Neuron (in vitro differentiated cells): ENCODE measurements at regions not wholly inside any gene's neighbourhood (a gene's known extent, or its start where the extent isn't known, plus 50 kb on each side); places are given as distances from the start of the nearest gene placed in this dataset.
A peak's percentile ranks its signal among the peaks of the same experiment; 100 is the strongest.
"Not testable (repeated sequence)": the region's sequence is repeated elsewhere in the genome, so short reads cannot be mapped to it uniquely, and the experiment has no call there.

ENCODE experiments used
- H2AFZ ChIP-seq: one replicate; pipeline ENCODE4 v1.6.1; 2013; ENCODE audit warnings: low read depth, mild to moderate bottlenecking, inconsistent platforms, low read length, moderate library complexity
- H3K27me3 ChIP-seq: one replicate; pipeline ENCODE4 v1.6.1; 2013; ENCODE audit warnings: low read length; ENCODE audit not compliant: insufficient read depth
- H3K36me3 ChIP-seq: one replicate; pipeline ENCODE4 v1.6.1; 2013; ENCODE audit warnings: low read length; ENCODE audit not compliant: insufficient read depth
- H3K4me1 ChIP-seq: one replicate; pipeline ENCODE4 v1.6.1; 2013; ENCODE audit warnings: low read length; ENCODE audit not compliant: insufficient read depth
- H3K4me3 ChIP-seq: 2 replicates; pipeline ENCODE4 v1.5.1; 2013; ENCODE audit warnings: mild to moderate bottlenecking, low read length, moderate library complexity
- H3K9me3 ChIP-seq: one replicate; pipeline ENCODE4 v1.6.1; 2013; ENCODE audit warnings: low read length

DNA sequence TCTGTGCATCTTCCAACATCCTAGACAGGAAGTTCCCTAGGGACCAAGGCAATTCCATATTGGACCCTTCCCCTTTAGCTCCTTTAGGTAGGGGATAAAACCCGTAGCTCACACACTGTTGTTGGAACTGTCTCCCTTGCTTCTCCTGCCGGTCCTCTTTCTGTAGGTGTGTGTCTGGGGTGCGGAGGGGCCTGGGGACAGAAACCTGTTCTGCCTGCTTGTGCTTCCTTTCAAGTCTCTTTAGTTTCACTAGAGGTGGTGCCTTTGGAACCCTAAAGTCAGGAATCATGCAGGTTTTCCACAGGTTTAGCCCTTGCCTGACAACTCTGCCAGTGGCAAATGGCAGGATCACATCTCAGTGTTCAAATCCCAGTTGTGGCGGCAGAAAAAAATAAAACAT, 74.6 kb upstream of the PTGFRN start:
- Histone ChIP-seq H3K9me3 (peaks cover 2% of the 10 kb centered on the region), H3K4me3 (no peak overlapping the region), H3K36me3 (no peaks in the 10 kb centered on the region), H3K27me3 (no peaks in the 10 kb centered on the region), H2AFZ (no peak overlapping the region), H3K4me1 (peaks cover 24% of the 10 kb centered on the region)

DNA sequence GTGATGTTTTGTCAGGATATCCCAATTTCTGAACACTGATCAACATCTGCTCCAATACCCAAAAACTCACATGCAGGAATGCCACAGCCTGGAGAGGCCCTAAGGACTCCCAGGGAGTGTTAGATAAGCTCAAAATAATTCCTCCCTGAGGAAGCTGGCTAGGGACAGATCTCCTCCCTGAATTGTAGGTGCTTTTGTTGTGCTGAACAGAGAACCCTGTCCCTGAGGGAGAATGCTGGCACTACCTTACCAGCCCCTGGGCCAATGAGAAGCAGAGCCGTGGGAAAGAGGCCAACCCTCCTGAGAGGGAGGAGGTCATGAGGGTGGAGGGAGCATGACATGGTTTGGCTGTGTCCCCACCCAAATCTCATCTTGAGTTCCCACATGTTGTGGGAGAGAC, 73.6 kb upstream of the PTGFRN start:
- peaks cover 24% of the 10 kb centered on the region for H3K4me1 ChIP-seq
- no peak overlapping the region for H2AFZ ChIP-seq
- no peak overlapping the region for H3K4me3 ChIP-seq
- peaks cover 2% of the 10 kb centered on the region for H3K9me3 ChIP-seq
- H3K36me3 ChIP-seq = no peaks in the 10 kb centered on the region
- H3K27me3 ChIP-seq = no peaks in the 10 kb centered on the region

DNA sequence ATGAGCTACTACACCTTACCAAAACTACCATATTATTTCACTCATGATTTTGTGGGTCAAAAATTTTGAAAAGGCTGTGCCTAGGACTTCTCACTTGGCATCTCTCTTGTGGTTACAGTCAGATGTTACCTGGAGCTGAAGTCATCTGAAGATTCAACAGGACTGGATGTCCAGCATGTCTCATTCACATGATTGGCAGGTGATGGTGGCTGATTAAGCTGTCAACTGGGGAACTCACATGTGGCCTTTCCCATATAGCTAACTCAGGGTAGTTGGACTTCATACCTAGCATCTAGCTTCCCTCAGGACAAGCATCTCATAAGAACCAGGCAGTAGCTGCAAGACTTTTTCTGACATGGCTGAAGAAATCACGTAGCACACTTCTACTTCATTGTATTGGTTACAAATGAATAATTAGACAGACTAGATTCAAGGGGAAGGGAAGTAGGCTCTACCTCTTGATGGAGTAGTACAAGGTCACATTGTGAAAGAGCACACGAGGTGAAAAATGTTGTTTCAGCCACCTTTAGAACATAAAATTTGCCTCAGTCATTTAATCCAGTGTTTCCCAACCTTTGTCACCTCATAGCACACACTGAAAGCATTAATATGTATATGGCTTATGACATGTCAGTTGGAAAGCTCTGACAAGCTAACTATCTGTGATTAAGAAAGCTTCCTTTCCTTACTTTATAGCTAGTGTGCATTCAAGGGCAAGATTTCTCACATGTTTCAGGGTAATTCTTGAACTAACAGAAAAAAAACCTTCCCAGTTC, 68.0 kb upstream of the PTGFRN start:
- no peak overlapping the region for H3K4me3 ChIP-seq
- H3K9me3 ChIP-seq = peaks cover 1% of the 10 kb centered on the region
- H3K27me3 ChIP-seq = peaks cover 2% of the 10 kb centered on the region
- no peaks in the 10 kb centered on the region for H3K36me3 ChIP-seq
- H2AFZ ChIP-seq = no peak overlapping the region
- no peaks in the 10 kb centered on the region for H3K4me1 ChIP-seq

- H3K9me3 ChIP-seq = no peaks in the 10 kb centered on the region
- no peaks in the 10 kb centered on the region for H3K36me3 ChIP-seq
- H3K27me3 ChIP-seq = peaks cover 2% of the 10 kb centered on the region
- H3K4me3 ChIP-seq = no peak overlapping the region
- H2AFZ ChIP-seq = no peak overlapping the region
- H3K4me1 ChIP-seq = no peaks in the 10 kb centered on the region
These were observed 67.1 kb upstream of the PTGFRN start for GRCh38 chr1:116842654-116843053.

GRCh38 chr1:116844775-116845174, 64.9 kb upstream of the PTGFRN start:
- Histone ChIP-seq H3K4me3 (no peak overlapping the region), H2AFZ (no peak overlapping the region), H3K4me1 (no peaks in the 10 kb centered on the region), H3K36me3 (no peaks in the 10 kb centered on the region), H3K9me3 (no peaks in the 10 kb centered on the region), H3K27me3 (peaks cover 2% of the 10 kb centered on the region)

DNA sequence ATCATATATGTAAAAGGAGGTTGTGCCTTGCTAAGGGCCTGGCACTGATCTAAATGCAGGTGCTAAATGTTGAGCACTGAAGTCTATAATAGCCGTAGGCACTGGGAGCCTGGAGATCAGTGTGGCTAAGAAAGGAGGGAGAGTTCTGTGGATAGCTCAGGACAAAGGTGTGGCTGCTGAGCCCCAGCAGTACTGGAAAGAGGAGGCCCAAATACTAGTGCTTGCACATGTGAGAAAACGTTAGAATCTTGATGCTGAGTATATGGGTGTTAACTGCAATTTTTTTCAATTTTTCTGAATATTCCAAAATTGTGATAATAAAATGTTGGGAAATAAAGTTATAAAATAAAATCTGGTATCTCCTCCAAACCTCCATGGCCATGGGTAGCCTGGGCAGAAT, 62.5 kb upstream of the PTGFRN start:
- Histone ChIP-seq H3K4me3 (no peak overlapping the region), H3K4me1 (no peaks in the 10 kb centered on the region), H3K27me3 (peaks cover 2% of the 10 kb centered on the region), H2AFZ (no peak overlapping the region), H3K9me3 (no peaks in the 10 kb centered on the region), H3K36me3 (no peaks in the 10 kb centered on the region)

- H3K4me1 ChIP-seq = peaks cover 2% of the 10 kb centered on the region
- no peak overlapping the region for H3K4me3 ChIP-seq
- H3K9me3 ChIP-seq = no peaks in the 10 kb centered on the region
- H3K27me3 ChIP-seq = peaks cover 2% of the 10 kb centered on the region
- no peaks in the 10 kb centered on the region for H3K36me3 ChIP-seq
- H2AFZ ChIP-seq = no peak overlapping the region
These were observed 61.8 kb upstream of the PTGFRN start for GRCh38 chr1:116847688-116848531.

DNA sequence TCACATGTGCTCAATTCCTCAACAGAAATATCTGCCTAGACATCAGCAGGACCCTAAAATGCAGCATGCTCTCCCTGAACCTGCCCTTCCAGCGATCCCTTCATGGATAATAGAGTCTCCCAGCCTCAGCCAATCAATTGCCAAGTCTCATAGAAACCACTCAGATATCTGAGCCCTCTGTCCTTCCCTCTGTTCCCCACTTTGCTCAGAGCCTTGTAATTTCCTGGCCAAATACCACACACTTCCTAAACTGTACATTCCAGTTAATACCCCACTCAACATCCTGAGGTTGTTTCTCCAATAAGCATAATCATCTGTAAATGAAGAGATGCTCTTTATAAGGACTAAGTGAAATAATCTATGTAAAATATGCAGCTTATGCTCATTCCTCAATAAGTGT, 59.3 kb upstream of the PTGFRN start:
- Histone ChIP-seq H3K27me3 (no peaks in the 10 kb centered on the region), H3K9me3 (no peaks in the 10 kb centered on the region), H3K36me3 (no peaks in the 10 kb centered on the region), H3K4me1 (peaks cover 25% of the 10 kb centered on the region), H2AFZ (no peak overlapping the region), H3K4me3 (no peak overlapping the region)

- not testable (repeated sequence) for H3K27me3 ChIP-seq, H3K4me3 ChIP-seq, H2AFZ ChIP-seq, H3K36me3 ChIP-seq, H3K9me3 ChIP-seq
- peaks cover 32% of the 10 kb centered on the region for H3K4me1 ChIP-seq
These were observed 58.5 kb upstream of the PTGFRN start for GRCh38 chr1:116851189-116851588.

- Histone ChIP-seq H3K9me3 (no peaks in the 10 kb centered on the region), H3K4me3 (no peak overlapping the region), H3K36me3 (no peaks in the 10 kb centered on the region), H2AFZ (no peak overlapping the region), H3K4me1 (peaks cover 33% of the 10 kb centered on the region), H3K27me3 (no peaks in the 10 kb centered on the region)
These were observed 57.9 kb upstream of the PTGFRN start for GRCh38 chr1:116851846-116852245.

DNA sequence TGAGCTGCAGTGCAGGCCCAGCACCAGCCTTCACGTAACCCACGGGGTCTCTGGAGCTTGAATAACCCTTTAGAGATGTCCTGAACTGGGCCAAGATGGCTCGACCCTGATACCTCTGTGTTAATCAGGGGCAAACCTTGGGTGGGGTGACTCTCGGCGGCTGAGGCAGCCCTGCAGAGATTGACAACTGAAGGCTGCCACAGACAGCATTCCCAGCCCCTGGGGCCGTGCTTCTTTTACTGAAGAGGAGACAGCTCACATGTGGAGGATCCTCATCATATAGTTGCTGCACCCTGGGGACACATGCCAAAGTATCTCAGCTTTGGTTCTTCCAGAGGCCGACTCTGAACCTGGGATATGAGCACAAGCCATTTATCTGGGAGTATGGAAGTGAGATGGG, 57.3 kb upstream of the PTGFRN start:
- H3K4me3 ChIP-seq = no peak overlapping the region
- H3K4me1 ChIP-seq = peaks cover 33% of the 10 kb centered on the region
- H3K36me3 ChIP-seq = no peaks in the 10 kb centered on the region
- H3K27me3 ChIP-seq = no peaks in the 10 kb centered on the region
- H3K9me3 ChIP-seq = no peaks in the 10 kb centered on the region
- no peak overlapping the region for H2AFZ ChIP-seq

- H3K4me1 ChIP-seq = peaks cover 33% of the 10 kb centered on the region
- no peaks in the 10 kb centered on the region for H3K27me3 ChIP-seq
- H3K4me3 ChIP-seq = no peak overlapping the region
- H3K9me3 ChIP-seq = no peaks in the 10 kb centered on the region
- H3K36me3 ChIP-seq = no peaks in the 10 kb centered on the region
- H2AFZ ChIP-seq = no peak overlapping the region
These were observed 56.8 kb upstream of the PTGFRN start for GRCh38 chr1:116852910-116853309.

- Histone ChIP-seq H3K36me3 (no peaks in the 10 kb centered on the region), H3K4me3 (peak overlapping the region; percentile 13), H3K4me1 (peaks cover 33% of the 10 kb centered on the region), H3K27me3 (no peaks in the 10 kb centered on the region), H2AFZ (peak overlapping the region; percentile 52), H3K9me3 (no peaks in the 10 kb centered on the region)
These were observed 55.9 kb upstream of the PTGFRN start for GRCh38 chr1:116853680-116854402.
